ENCODE measurements at regions not wholly inside any gene's neighbourhood (a gene's known extent, or its start where the extent isn't known, plus 50 kb on each side); places are given as distances from the start of the nearest gene placed in this dataset.

DNA sequence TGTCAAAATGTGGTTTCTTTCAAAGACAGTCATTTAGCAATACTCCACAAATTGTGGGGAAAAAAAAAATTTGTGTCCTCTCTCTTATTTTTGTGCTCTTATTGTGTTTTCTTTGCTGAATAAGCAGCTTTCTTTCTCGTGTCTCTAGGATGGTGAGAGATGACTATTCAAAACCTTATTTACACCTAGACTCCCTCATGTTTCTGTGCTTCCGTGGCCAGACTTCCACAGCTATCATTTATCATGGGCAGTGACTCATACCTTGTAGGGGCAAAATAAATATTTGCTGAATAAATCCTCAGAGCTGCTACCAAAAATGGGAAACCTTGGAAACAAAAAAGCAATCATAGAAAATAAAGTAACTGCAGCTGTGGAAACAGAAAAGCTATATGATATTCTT, 204.9 kb upstream of the MIR17HG start:
- DNase-seq: no peak

DNA sequence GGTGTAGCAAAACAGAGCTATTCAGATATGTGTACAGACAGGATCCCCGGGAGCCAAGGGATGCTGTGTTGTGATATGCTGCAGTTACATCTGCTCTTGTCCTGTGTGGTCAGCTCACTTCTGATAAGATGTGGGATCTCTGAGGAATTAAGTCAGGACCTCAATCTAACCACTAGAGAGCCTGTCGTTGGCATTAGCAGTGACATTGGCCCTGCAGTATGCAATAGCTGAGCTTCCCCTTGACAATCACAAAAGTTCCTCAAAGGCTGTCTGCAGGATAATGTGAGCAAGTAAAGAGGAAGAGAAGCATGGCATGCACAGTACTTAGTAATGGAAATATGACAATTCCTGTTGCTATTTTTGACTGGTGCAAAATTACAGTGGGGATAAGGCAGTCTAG, 203.4 kb upstream of the MIR17HG start:
- no peak for DNase-seq

DNA sequence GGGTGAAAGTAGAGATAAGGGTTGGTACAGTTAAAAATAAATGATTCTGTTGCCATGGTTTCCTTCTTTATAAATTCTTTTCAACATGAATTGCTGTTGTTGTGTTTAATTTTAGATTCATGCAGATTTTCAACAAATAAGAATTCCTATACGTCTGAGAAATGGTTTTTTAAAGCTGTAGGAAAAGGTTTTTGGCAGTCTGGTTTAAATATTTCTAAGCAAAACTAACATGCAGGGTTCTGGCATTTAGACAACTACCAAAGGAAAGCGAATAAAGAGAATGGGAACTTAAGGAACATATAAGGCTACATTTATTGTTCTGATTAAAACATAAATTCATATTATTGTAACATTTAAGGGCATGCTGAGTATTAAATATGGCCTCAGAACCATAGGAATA, 203.0 kb upstream of the MIR17HG start:
- no peak for DNase-seq

DNA sequence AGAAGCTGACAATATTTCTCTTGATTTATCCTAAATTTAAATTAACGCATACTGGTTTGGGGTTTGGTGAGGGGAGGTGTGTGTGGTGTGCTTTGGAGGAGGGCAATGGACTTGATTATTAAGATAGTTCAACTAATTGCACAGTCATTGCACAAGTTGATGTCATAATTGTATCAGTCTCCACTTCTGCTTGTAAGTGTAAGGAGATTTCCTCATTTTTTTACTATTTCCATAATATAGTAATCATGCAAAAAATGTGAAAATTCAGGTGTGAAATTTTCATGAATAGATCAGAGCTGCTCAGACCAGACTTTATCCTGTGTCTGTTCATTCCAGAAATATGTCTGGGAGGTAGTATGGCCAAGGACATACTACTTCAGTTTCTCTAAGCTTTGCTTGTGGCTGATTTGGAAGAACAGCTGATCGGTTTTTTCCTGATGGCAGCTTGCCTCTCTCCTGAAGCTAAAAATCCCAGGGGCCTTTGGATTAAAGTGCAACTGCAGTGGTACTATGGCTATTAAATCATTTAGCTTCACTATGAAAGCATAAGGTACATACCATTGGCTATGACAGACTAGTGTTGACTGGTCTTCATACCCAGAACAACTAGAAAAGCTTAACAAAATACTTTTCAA, 201.8 kb upstream of the MIR17HG start:
- no peak for DNase-seq

DNA sequence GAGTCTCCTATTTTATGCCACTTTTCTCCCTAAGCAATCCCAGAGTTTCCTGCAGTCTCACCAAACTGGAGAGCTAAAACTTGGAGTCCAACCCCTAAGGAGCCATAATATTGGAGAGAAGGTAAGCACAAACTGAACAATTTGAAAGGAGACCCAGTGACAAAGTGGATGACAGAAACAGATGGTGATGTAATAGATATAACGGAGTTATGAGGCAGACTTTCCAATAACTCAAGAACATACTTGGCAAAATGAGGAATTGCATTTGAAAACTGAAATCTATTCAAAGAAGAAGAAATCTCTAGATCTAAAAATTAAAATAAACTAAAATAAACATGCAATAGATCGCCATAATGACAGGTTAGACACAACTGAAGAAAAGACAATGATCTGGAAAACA, 200.9 kb upstream of the MIR17HG start:
- no peak for DNase-seq

DNA sequence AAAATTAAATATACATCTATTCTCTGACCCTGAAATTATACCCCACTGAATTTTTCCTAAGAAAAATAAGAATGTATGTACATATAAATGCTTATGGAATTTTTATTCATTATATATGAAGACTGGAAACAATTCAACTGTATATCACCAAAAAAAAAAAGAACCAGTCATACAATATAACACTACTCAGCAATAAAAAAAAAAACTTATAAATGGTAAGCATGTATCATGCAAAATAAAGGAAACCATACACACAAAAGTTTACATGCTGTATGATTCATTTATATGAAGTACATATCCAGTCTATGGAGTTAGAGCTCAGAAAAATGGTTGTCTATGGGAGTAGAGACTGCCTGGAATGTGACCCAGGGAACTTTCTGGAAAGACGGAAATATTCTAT, 199.4 kb upstream of the MIR17HG start:
- no peak for DNase-seq

DNA sequence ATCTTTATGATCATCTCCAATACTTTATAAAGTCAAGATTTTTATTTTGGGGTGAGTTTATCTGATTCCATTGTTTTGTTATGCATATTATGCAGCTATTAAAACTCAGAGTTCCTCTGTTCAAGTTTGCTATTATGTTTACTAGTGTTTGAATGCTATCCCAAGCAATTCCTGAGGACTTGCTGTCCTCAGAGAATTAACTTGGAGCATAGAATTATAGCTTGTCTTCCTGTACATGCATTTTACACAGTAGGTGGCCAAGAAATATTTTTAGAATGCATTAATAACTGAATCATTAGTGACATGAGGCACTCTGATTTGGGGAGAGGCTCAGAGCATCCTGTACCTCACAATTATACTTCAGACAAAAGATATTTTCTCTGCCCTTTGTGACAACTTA, 195.6 kb upstream of the MIR17HG start:
- no peak for DNase-seq

DNA sequence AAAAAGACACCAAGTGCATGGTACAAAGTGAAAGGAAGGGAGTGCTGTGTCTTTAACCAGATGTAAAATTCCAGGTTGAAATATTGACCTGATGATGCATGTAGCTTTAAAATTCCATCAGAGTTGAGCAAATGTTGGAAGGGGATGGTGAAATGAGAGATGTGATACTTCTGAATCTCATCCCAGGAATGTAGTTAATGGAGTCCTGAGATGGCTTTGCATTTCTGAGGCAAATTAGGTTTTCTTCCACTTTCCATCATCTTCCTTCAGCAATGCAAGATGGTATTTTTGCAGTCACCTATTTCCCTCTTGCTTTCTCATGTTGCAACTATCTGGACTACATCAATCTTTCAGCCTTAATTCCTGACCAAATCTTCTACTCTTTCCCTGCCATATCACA, 194.1 kb upstream of the MIR17HG start:
- no peak for DNase-seq

DNA sequence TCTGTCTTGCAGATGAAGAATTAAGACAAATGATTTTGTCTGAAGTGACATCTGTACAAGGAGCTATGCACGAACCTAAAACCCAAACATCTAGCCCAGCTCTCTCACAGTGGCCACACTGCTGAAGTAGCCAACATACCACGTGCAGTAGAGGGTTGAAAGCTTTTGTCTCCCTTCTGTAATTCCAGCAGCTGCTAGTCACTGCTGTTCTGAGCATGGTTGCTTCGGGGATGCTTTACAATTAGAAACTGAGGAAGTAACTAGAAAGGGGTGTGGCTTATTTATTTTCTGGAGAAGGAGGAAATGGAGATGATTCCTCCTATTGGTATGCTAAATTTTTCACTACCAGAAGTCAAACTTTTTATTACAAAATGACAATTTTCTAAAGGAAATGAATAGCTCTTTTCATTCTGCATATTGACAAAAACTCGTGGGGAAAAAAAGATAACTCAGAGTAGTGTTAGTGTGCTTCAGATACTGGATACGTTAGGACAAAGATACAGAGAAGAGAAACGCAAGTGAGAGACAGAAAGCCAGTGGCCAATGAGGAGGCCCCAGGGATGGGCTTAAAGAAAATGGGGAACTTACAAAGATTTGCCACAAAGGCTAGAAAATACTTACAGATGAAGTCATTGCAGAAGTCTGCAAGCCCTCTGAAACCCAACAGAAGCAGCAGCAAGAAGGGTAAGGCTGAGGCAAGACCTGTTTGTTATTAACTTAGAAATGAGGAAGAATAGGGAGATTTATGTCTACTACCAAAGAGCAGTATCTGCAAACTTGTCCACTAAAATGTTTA, 192.7 kb upstream of the MIR17HG start:
- DNase-seq: no peak

DNA sequence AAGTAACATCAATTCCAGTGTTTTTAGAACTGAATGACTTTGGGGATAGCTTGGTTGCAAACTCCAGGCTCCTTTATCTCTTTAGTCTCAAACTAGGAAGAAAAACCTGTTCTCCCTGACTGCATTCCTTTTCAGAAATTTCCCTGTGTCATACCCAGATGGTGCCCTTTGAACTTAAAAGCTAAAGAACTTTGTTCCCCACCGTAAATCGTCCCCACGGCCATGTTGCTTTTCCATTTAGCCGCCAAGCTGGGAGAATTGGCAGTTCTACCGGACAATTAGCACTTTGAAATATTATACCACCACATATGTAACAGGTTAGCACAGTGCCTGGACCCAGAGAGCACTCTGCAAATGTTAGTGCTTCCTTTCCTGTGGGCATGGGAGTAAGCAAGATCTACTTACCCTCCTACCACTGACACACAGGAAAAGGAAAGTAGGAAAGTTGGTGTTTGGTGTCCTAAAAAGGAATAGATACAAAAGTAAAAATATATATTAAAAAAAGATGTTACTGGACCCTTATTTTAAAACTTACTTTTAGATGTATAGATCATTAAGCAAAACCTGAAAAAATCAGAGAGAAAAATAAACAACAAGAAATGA, 191.9 kb upstream of the MIR17HG start:
- DNase-seq: no peak

DNA sequence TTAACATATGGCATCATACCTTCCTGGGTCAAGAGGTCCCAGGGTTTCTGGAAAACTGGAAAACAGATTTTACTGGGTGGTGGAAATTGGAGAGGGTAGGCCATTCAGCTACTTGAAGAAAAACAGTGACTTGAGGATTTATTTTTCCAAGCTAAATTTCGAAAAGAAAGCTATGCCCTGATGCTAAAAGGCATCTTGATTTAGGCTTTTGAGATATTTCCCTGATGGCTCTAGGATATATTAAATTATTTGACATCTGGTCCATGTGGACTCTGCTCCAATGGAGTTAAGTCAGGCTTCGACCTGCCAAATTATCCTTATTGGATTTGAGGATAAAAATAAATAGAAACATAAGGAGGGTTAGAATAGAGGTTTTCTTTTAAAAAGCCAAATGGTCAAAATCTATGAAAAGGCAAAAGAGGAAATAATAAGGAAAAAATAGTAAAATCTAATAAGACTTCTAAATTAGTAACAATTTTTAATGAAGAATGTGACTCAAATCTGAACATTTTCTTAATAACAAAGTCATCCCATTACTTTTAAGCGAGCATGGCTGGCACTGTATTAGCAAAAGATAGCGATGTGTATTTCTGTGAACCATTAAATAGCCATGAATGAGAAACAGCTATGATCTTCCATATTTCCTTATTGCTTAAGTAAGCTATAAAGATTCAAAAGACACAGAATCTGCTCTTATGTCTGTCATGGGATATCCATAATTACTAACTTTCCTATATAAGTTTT, 190.0 kb upstream of the MIR17HG start:
- DNase-seq: no peak

DNA sequence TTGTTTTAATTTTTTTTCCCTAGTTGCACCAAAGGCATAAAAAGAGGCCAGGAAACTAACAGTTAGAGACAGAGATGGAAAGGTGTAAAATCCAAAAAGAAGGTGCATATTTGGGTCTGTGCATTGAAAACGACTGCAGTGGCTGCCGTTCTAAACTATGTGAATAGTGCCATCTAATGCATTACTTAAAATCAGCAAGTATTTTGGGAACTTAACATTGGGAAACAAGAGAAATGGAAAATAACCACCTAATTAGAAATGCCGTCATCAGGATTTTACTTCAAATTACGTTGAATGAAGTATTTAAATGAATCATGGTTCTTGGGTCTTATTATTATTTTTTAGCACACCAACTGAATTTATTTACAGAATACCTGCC, 189.5 kb upstream of the MIR17HG start:
- no peak for DNase-seq

DNA sequence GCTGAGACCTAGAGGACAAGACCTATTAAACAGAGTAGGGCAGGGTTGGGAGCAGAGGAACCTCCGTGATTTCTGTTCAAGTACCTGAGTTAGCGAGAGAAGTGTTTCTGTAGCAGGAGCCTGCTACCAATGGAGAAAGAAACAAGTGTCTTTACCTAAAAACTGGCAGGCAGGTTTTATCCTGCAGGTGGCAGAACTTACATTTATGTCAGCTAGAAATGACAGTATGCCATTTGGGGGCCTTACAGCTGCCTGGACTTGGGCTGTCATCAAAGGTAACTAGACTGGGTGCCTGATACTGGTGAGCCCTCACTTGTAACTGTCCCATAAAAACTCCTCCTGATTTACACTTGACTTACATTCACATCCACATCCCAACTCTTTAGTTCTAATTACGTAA, 185.3 kb upstream of the MIR17HG start:
- peak; percentile 3 for DNase-seq

DNA sequence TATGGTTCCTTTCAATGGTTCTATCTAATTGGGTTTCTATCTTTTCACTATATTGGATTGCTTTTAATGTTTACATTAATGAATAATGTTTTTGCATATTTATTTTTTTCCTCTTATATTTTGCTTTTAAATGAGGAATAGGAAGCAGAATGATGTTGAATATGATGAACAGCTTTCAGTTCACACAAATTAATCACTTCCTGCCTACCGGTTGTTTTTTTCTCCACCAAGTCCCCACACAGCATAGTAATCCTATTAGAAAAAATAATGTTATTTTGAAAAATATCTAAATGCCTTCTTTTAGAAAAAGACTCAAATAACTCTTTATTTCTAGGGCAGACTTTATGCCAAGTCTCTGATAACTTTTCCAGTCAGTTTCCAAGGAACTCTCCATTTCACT, 184.9 kb upstream of the MIR17HG start:
- no peak for DNase-seq

DNA sequence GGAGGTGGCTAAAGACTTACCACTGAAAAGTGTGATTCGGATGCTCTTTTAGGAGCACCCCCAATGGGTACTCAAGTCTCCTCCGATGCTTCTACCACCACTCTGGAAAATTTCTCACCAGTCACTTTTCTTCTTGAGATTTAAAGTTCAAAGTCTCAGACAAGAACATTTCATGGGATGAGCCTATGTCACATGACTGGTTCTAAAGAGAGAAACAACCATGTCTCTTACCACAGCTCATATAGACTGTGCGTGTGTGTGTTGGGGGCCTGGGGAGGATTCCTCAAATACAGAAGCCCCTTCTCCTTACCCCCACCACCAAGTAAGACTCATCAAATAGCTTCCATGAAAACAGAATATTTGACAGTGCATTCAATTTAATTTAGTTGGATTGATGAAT, 181.7 kb upstream of the MIR17HG start:
- no peak for DNase-seq

DNA sequence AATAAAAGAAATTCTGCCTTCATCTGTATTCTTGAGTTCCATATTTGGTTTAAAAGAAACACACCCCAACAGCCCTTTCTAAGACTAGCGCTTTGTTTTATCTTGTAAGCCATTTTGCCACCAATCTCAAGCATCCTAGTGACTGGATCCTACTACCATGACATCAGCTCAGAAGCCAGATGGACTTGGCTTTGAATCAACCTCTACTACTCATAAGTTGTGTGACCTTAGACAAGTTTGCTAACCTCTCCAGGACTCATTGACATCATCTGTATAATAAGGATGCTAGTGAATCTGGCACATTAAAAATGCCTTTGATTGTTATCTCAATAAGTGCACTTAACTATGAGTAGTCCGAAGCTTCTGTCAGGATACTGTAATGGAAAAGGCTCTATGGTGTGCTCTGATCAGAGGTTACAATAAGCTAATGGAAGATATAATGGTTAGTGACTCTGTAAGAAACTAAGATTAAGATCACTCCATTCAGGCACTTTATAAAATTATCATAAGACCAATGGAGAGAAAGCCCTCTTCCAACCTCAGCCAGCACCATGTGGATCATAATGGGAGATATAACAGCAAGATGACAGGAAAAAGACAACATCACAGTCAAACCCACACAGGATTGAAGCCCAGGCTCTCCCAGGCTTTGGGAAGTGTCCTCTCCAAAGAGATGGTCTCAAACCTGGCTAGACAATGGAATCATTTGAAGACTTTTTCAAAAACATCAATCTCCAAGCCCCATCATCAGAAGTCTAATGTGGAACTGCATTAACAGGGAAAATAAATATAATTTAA, 180.6 kb upstream of the MIR17HG start:
- no peak for DNase-seq

DNA sequence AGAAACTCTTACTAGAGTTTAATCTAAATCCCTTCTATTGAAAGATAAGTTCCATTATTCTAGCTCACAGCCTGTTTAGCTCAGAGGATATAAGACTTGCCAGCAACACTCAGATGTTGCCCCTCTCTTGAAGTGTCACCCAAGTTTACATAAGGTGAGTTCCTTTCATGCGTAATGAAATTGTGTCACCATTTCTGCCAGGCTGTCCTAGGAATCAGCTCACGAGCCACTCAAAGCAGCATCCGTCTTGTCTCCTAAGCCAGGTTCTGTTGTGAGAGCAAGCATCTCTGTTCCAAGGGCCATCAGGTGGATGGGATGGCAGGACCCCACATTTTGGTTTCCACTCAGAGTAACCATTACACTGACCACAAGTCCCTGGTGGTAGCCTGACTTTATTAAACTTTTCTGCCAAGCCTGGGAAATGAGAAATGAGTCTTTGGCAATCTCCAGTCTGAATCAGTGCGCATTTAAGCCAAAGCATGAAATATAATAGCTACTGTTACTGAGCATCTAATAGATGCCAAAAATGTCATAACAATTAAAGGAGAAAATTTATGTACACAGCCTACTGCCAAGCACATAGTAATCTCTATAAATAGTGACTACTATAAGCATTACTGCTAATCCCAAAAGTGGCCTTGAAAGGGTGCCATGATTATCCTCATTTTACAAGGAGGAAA, 179.6 kb upstream of the MIR17HG start:
- DNase-seq: no peak

DNA sequence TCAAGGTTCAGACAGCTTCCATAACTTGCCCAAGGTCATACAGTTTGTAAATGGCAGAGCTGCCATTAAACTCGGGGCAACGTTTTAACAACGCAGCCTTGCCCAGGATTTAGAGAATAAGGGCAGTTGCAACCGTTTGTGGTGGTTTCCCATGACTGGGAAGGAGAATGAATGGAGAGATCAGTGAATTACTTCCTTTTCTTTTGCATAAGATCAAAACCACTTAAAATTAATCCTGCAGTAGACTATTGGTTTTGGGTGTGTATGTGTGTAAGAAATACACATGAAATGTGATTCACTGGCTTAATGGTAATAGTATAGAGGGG, 179.1 kb upstream of the MIR17HG start:
- DNase-seq: no peak

DNA sequence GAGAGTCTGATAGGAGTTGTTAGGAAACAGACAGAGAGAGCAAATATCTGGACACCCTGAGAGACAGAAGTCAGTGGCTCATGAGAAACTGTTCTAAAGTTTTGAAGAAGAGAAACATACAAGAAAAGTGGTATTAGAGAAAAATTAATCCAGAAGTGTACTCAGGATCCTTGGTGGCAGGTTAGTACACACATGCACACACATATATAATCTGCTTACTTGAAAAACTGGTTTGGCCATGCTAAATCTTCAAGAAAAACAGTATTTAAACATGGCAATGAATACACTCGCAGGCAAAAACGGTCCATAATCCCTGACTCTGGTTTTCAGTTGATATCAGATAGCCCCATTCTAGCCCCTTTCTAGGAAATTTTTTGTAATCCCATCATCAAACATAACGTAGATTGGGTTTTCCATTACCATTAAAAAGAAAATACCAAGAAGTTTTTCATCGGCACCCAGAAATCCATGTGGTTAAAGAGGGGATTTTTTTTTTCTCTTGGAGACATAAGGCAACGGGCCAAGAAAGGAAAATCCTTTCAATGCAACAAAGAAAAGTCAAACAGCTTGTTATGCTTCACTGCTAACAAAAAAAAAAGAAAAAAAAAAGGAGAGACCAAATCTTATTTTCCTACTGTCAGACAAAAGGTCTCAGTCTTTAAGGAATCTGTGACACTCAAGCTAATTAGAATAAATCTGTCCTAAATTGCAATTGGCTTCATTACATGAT, 178.0 kb upstream of the MIR17HG start:
- no peak for DNase-seq

DNA sequence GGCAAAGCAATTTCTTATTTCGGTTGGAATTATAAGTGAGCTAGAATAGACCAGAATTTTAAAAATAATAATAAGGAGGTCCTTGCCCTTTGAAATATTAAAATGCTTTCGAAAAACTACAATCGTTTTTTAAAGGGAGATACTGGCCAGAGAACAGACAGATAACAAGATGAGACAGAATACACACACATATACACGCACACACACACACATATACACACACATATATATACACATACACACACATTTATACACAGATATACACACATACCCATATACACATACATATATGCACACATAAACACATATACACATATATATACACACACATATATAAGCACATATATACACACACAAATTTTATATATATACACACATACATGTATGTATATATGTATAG, 175.3 kb upstream of the MIR17HG start:
- DNase-seq: no peak

DNA sequence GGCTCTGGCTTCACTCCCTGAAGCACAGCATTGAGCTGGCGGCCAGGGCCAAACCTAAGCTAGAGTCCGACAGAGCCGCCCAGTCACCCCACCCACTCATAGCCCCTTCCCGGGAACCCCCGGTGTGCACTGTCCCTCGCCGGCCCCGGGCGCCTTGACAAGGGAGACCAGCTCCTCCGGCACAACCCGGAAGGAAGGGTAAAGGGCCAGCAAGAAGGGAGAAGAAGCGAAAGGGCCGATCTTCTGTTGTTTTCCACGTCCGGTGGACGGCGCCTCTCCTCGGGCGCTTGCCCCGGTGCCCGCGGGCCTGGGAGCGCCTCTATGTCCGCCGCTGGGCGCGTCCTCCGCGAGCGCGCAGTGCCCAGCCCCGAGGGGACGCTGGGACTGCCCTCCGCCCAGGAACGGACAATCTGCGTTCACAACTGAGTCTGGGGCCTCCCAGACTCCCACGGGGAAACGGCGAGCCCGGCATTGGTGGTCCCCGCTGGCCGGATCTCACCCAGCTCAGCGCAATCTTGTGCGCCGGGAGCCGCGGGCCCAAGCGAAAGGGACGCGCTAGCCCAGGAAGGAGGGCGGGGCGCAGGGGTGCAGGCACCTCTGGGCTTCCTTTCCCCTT, 172.5 kb upstream of the MIR17HG start:
- DNase-seq: no peak

Data from activated CD4-positive, alpha-beta T cell treated with anti-CD3 and anti-CD28 coated beads, Interleukin-2, Interleukin-6, amounts not matched to agents 100 ng/mL and 50 ng/mL, durations not matched to agents 16 hours and 8 hours (primary cell).